Rectal smooth muscle tissue (tissue), 1 donor: ENCODE measurements at regions not wholly inside any gene's neighbourhood (a gene's known extent, or its start where the extent isn't known, plus 50 kb on each side); places are given as distances from the start of the nearest gene placed in this dataset.

Experiments
- H3K27ac ChIP-seq: one replicate; pipeline ENCODE4 v1.7.0; 2013; ENCODE audit warnings: low read depth, low read length, inconsistent platforms
- H3K27me3 ChIP-seq: one replicate; pipeline ENCODE4 v1.7.0; 2013; ENCODE audit warnings: low read length; ENCODE audit not compliant: control insufficient read depth, insufficient read depth
- H3K36me3 ChIP-seq: one replicate; pipeline ENCODE4 v1.7.0; 2013; ENCODE audit warnings: low read length; ENCODE audit not compliant: control insufficient read depth, insufficient read depth
- H3K4me1 ChIP-seq: one replicate; pipeline ENCODE4 v1.7.0; 2013; ENCODE audit warnings: low read length; ENCODE audit not compliant: control insufficient read depth, insufficient read depth
- H3K4me3 ChIP-seq: one replicate; pipeline ENCODE4 v1.7.0; 2013; ENCODE audit warnings: low read length
- H3K9ac ChIP-seq: one replicate; pipeline ENCODE4 v1.7.0; 2013; ENCODE audit warnings: low read length

GRCh38 chr4:176879380-176880116, 86.8 kb upstream of the VEGFC start:
- Histone ChIP-seq H3K9ac (no peak overlapping the region), H3K4me1 (no peaks in the 10 kb centered on the region), H3K27me3 (no peaks in the 10 kb centered on the region), H3K27ac (no peak overlapping the region), H3K36me3 (no peaks in the 10 kb centered on the region), H3K4me3 (no peak overlapping the region)

- Histone ChIP-seq H3K27ac (no peak overlapping the region), H3K27me3 (no peaks in the 10 kb centered on the region), H3K4me1 (no peaks in the 10 kb centered on the region), H3K36me3 (no peaks in the 10 kb centered on the region), H3K9ac (no peak overlapping the region), H3K4me3 (no peak overlapping the region)
These were observed 89.5 kb upstream of the VEGFC start for GRCh38 chr4:176882206-176882605.

GRCh38 chr4:176883108-176883550, 90.4 kb upstream of the VEGFC start:
- Histone ChIP-seq H3K4me3 (no peak overlapping the region), H3K9ac (no peak overlapping the region), H3K27me3 (no peaks in the 10 kb centered on the region), H3K27ac (no peak overlapping the region), H3K36me3 (no peaks in the 10 kb centered on the region), H3K4me1 (no peaks in the 10 kb centered on the region)

GRCh38 chr4:176883681-176884418, 91.1 kb upstream of the VEGFC start:
- Histone ChIP-seq H3K4me1 (no peaks in the 10 kb centered on the region), H3K27me3 (no peaks in the 10 kb centered on the region), H3K36me3 (no peaks in the 10 kb centered on the region), H3K4me3 (no peak overlapping the region), H3K9ac (no peak overlapping the region), H3K27ac (no peak overlapping the region)

GRCh38 chr4:176885224-176885623, 92.5 kb upstream of the VEGFC start:
- no peak overlapping the region for H3K27ac ChIP-seq
- no peaks in the 10 kb centered on the region for H3K36me3 ChIP-seq
- H3K9ac ChIP-seq, result no peak overlapping the region
- H3K4me1 ChIP-seq, result no peaks in the 10 kb centered on the region
- H3K4me3 ChIP-seq, result no peak overlapping the region
- no peaks in the 10 kb centered on the region for H3K27me3 ChIP-seq

- H3K27me3 ChIP-seq, result no peaks in the 10 kb centered on the region
- no peak overlapping the region for H3K9ac ChIP-seq
- no peaks in the 10 kb centered on the region for H3K36me3 ChIP-seq
- H3K4me1 ChIP-seq, result no peaks in the 10 kb centered on the region
- no peak overlapping the region for H3K27ac ChIP-seq
- no peak overlapping the region for H3K4me3 ChIP-seq
These were observed 93.4 kb upstream of the VEGFC start for GRCh38 chr4:176886135-176886534.

- Histone ChIP-seq H3K4me3 (no peak overlapping the region), H3K4me1 (no peaks in the 10 kb centered on the region), H3K27ac (no peak overlapping the region), H3K36me3 (no peaks in the 10 kb centered on the region), H3K27me3 (no peaks in the 10 kb centered on the region), H3K9ac (no peak overlapping the region)
These were observed 97.1 kb upstream of the VEGFC start for GRCh38 chr4:176889776-176890175.

- Histone ChIP-seq H3K4me1 (no peaks in the 10 kb centered on the region), H3K9ac (no peak overlapping the region), H3K27ac (no peak overlapping the region), H3K27me3 (no peaks in the 10 kb centered on the region), H3K36me3 (no peaks in the 10 kb centered on the region), H3K4me3 (no peak overlapping the region)
These were observed 101.8 kb upstream of the VEGFC start for GRCh38 chr4:176894498-176894897.

- no peak overlapping the region for H3K4me3 ChIP-seq
- no peaks in the 10 kb centered on the region for H3K4me1 ChIP-seq
- no peaks in the 10 kb centered on the region for H3K27me3 ChIP-seq
- H3K9ac ChIP-seq, result no peak overlapping the region
- no peak overlapping the region for H3K27ac ChIP-seq
- H3K36me3 ChIP-seq, result no peaks in the 10 kb centered on the region
These were observed 103.5 kb upstream of the VEGFC start for GRCh38 chr4:176896211-176896610.

- H3K4me1 ChIP-seq, result no peaks in the 10 kb centered on the region
- no peaks in the 10 kb centered on the region for H3K27me3 ChIP-seq
- H3K9ac ChIP-seq, result no peak overlapping the region
- H3K27ac ChIP-seq, result no peak overlapping the region
- H3K36me3 ChIP-seq, result no peaks in the 10 kb centered on the region
- no peak overlapping the region for H3K4me3 ChIP-seq
These were observed 104.5 kb upstream of the VEGFC start for GRCh38 chr4:176897226-176897625.

- Histone ChIP-seq H3K4me1 (no peaks in the 10 kb centered on the region), H3K27me3 (no peaks in the 10 kb centered on the region), H3K9ac (no peak overlapping the region), H3K36me3 (no peaks in the 10 kb centered on the region), H3K27ac (no peak overlapping the region), H3K4me3 (no peak overlapping the region)
These were observed 106.1 kb upstream of the VEGFC start for GRCh38 chr4:176898791-176899190.

GRCh38 chr4:176902710-176903323, 110.1 kb upstream of the VEGFC start:
- Histone ChIP-seq H3K36me3 (no peaks in the 10 kb centered on the region), H3K27ac (no peak overlapping the region), H3K9ac (no peak overlapping the region), H3K4me3 (no peak overlapping the region), H3K27me3 (no peaks in the 10 kb centered on the region), H3K4me1 (no peaks in the 10 kb centered on the region)
